ENCODE measurements at regions not wholly inside any gene's neighbourhood (a gene's known extent, or its start where the extent isn't known, plus 50 kb on each side); places are given as distances from the start of the nearest gene placed in this dataset.

- Histone ChIP-seq H3K27me3 (ENCODE audit: control insufficient read depth in 1 of 2, insufficient read depth in 2 of 2, low read length in 2 of 2) (no peaks in the 10 kb centered on the region), H3K9me3 (ENCODE audit: control insufficient read depth in 1 of 2, low read length in 2 of 2) (no peaks in the 10 kb centered on the region), H3K4me3 (ENCODE audit: low read depth in 1 of 2, low read length in 2 of 2) (peak overlapping the region in 1 of 2 donors; percentile 38), H3K27ac (ENCODE audit: low read depth, low read length) (no peak overlapping the region), H3K36me3 (ENCODE audit: control insufficient read depth in 1 of 2, insufficient read depth in 2 of 2, low read length in 2 of 2) (no peaks in the 10 kb centered on the region), H3K4me1 (ENCODE audit: control insufficient read depth in 1 of 2, insufficient read depth in 2 of 2, low read length in 2 of 2) (no peaks in the 10 kb centered on the region), H3K9ac (ENCODE audit: low read depth in 1 of 2, low read length in 2 of 2) (no peak overlapping the region)
Observed at GRCh38 chr11:122229481-122230384, 113.7 kb upstream of the BLID start.

GRCh38 chr11:122229078-122229477 is 113.1 kb upstream of the BLID start:
- no peak overlapping the region for H3K4me3 ChIP-seq (ENCODE audit: low read depth in 1 of 2, low read length in 2 of 2)
- H3K36me3 ChIP-seq (ENCODE audit: control insufficient read depth in 1 of 2, insufficient read depth in 2 of 2, low read length in 2 of 2) = no peaks in the 10 kb centered on the region
- no peaks in the 10 kb centered on the region for H3K4me1 ChIP-seq (ENCODE audit: control insufficient read depth in 1 of 2, insufficient read depth in 2 of 2, low read length in 2 of 2)
- H3K9ac ChIP-seq (ENCODE audit: low read depth in 1 of 2, low read length in 2 of 2) = no peak overlapping the region
- H3K27me3 ChIP-seq (ENCODE audit: control insufficient read depth in 1 of 2, insufficient read depth in 2 of 2, low read length in 2 of 2) = no peaks in the 10 kb centered on the region
- no peak overlapping the region for H3K27ac ChIP-seq (ENCODE audit: low read depth, low read length)
- H3K9me3 ChIP-seq (ENCODE audit: control insufficient read depth in 1 of 2, low read length in 2 of 2) = no peaks in the 10 kb centered on the region

- H3K4me1 ChIP-seq (ENCODE audit: control insufficient read depth in 1 of 2, insufficient read depth in 2 of 2, low read length in 2 of 2) = no peaks in the 10 kb centered on the region
- no peaks in the 10 kb centered on the region for H3K36me3 ChIP-seq (ENCODE audit: control insufficient read depth in 1 of 2, insufficient read depth in 2 of 2, low read length in 2 of 2)
- no peaks in the 10 kb centered on the region for H3K9me3 ChIP-seq (ENCODE audit: control insufficient read depth in 1 of 2, low read length in 2 of 2)
- H3K9ac ChIP-seq (ENCODE audit: low read depth in 1 of 2, low read length in 2 of 2) = no peak overlapping the region
- H3K27me3 ChIP-seq (ENCODE audit: control insufficient read depth in 1 of 2, insufficient read depth in 2 of 2, low read length in 2 of 2) = no peaks in the 10 kb centered on the region
- no peak overlapping the region for H3K27ac ChIP-seq (ENCODE audit: low read depth, low read length)
- no peak overlapping the region for H3K4me3 ChIP-seq (ENCODE audit: low read depth in 1 of 2, low read length in 2 of 2)
Observed at GRCh38 chr11:122226810-122227379, 110.9 kb upstream of the BLID start.

- no peak overlapping the region for H3K4me3 ChIP-seq (ENCODE audit: low read depth in 1 of 2, low read length in 2 of 2)
- no peaks in the 10 kb centered on the region for H3K36me3 ChIP-seq (ENCODE audit: control insufficient read depth in 1 of 2, insufficient read depth in 2 of 2, low read length in 2 of 2)
- no peak overlapping the region for H3K27ac ChIP-seq (ENCODE audit: low read depth, low read length)
- no peaks in the 10 kb centered on the region for H3K4me1 ChIP-seq (ENCODE audit: control insufficient read depth in 1 of 2, insufficient read depth in 2 of 2, low read length in 2 of 2)
- H3K9me3 ChIP-seq (ENCODE audit: control insufficient read depth in 1 of 2, low read length in 2 of 2) = no peaks in the 10 kb centered on the region
- no peaks in the 10 kb centered on the region for H3K27me3 ChIP-seq (ENCODE audit: control insufficient read depth in 1 of 2, insufficient read depth in 2 of 2, low read length in 2 of 2)
- no peak overlapping the region for H3K9ac ChIP-seq (ENCODE audit: low read depth in 1 of 2, low read length in 2 of 2)
Observed at GRCh38 chr11:122224867-122225266, 108.9 kb upstream of the BLID start.

GRCh38 chr11:122220321-122220720 is 104.3 kb upstream of the BLID start:
- no peaks in the 10 kb centered on the region for H3K4me1 ChIP-seq (ENCODE audit: control insufficient read depth in 1 of 2, insufficient read depth in 2 of 2, low read length in 2 of 2)
- H3K36me3 ChIP-seq (ENCODE audit: control insufficient read depth in 1 of 2, insufficient read depth in 2 of 2, low read length in 2 of 2) = no peaks in the 10 kb centered on the region
- H3K9ac ChIP-seq (ENCODE audit: low read depth in 1 of 2, low read length in 2 of 2) = no peak overlapping the region
- no peak overlapping the region for H3K4me3 ChIP-seq (ENCODE audit: low read depth in 1 of 2, low read length in 2 of 2)
- H3K27me3 ChIP-seq (ENCODE audit: control insufficient read depth in 1 of 2, insufficient read depth in 2 of 2, low read length in 2 of 2) = no peaks in the 10 kb centered on the region
- no peak overlapping the region for H3K27ac ChIP-seq (ENCODE audit: low read depth, low read length)
- no peaks in the 10 kb centered on the region for H3K9me3 ChIP-seq (ENCODE audit: control insufficient read depth in 1 of 2, low read length in 2 of 2)

GRCh38 chr11:122219791-122220190 is 103.8 kb upstream of the BLID start:
- Histone ChIP-seq H3K4me1 (ENCODE audit: control insufficient read depth in 1 of 2, insufficient read depth in 2 of 2, low read length in 2 of 2) (no peaks in the 10 kb centered on the region), H3K4me3 (ENCODE audit: low read depth in 1 of 2, low read length in 2 of 2) (no peak overlapping the region), H3K9me3 (ENCODE audit: control insufficient read depth in 1 of 2, low read length in 2 of 2) (no peaks in the 10 kb centered on the region), H3K27ac (ENCODE audit: low read depth, low read length) (no peak overlapping the region), H3K27me3 (ENCODE audit: control insufficient read depth in 1 of 2, insufficient read depth in 2 of 2, low read length in 2 of 2) (no peaks in the 10 kb centered on the region), H3K36me3 (ENCODE audit: control insufficient read depth in 1 of 2, insufficient read depth in 2 of 2, low read length in 2 of 2) (no peaks in the 10 kb centered on the region), H3K9ac (ENCODE audit: low read depth in 1 of 2, low read length in 2 of 2) (no peak overlapping the region)

- no peak overlapping the region for H3K27ac ChIP-seq (ENCODE audit: low read depth, low read length)
- H3K4me3 ChIP-seq (ENCODE audit: low read depth in 1 of 2, low read length in 2 of 2) = no peak overlapping the region
- H3K9ac ChIP-seq (ENCODE audit: low read depth in 1 of 2, low read length in 2 of 2) = no peak overlapping the region
- no peaks in the 10 kb centered on the region for H3K36me3 ChIP-seq (ENCODE audit: control insufficient read depth in 1 of 2, insufficient read depth in 2 of 2, low read length in 2 of 2)
- H3K27me3 ChIP-seq (ENCODE audit: control insufficient read depth in 1 of 2, insufficient read depth in 2 of 2, low read length in 2 of 2) = no peaks in the 10 kb centered on the region
- no peaks in the 10 kb centered on the region for H3K4me1 ChIP-seq (ENCODE audit: control insufficient read depth in 1 of 2, insufficient read depth in 2 of 2, low read length in 2 of 2)
- H3K9me3 ChIP-seq (ENCODE audit: control insufficient read depth in 1 of 2, low read length in 2 of 2) = no peaks in the 10 kb centered on the region
Observed at GRCh38 chr11:122215244-122215992, 99.4 kb upstream of the BLID start.

- Histone ChIP-seq H3K4me3 (ENCODE audit: low read depth in 1 of 2, low read length in 2 of 2) (no peak overlapping the region), H3K27ac (ENCODE audit: low read depth, low read length) (no peak overlapping the region), H3K36me3 (ENCODE audit: control insufficient read depth in 1 of 2, insufficient read depth in 2 of 2, low read length in 2 of 2) (no peaks in the 10 kb centered on the region), H3K4me1 (ENCODE audit: control insufficient read depth in 1 of 2, insufficient read depth in 2 of 2, low read length in 2 of 2) (no peaks in the 10 kb centered on the region), H3K9ac (ENCODE audit: low read depth in 1 of 2, low read length in 2 of 2) (no peak overlapping the region), H3K9me3 (ENCODE audit: control insufficient read depth in 1 of 2, low read length in 2 of 2) (no peaks in the 10 kb centered on the region), H3K27me3 (ENCODE audit: control insufficient read depth in 1 of 2, insufficient read depth in 2 of 2, low read length in 2 of 2) (no peaks in the 10 kb centered on the region)
Observed at GRCh38 chr11:122214567-122214966, 98.6 kb upstream of the BLID start.

- Histone ChIP-seq H3K27ac (ENCODE audit: low read depth, low read length) (no peak overlapping the region), H3K4me3 (ENCODE audit: low read depth in 1 of 2, low read length in 2 of 2) (no peak overlapping the region), H3K36me3 (ENCODE audit: control insufficient read depth in 1 of 2, insufficient read depth in 2 of 2, low read length in 2 of 2) (no peaks in the 10 kb centered on the region), H3K4me1 (ENCODE audit: control insufficient read depth in 1 of 2, insufficient read depth in 2 of 2, low read length in 2 of 2) (no peaks in the 10 kb centered on the region), H3K9me3 (ENCODE audit: control insufficient read depth in 1 of 2, low read length in 2 of 2) (no peaks in the 10 kb centered on the region), H3K27me3 (ENCODE audit: control insufficient read depth in 1 of 2, insufficient read depth in 2 of 2, low read length in 2 of 2) (no peaks in the 10 kb centered on the region), H3K9ac (ENCODE audit: low read depth in 1 of 2, low read length in 2 of 2) (no peak overlapping the region)
Observed at GRCh38 chr11:122214080-122214479, 98.1 kb upstream of the BLID start.

- no peaks in the 10 kb centered on the region for H3K36me3 ChIP-seq (ENCODE audit: control insufficient read depth in 1 of 2, insufficient read depth in 2 of 2, low read length in 2 of 2)
- no peak overlapping the region for H3K27ac ChIP-seq (ENCODE audit: low read depth, low read length)
- H3K9me3 ChIP-seq (ENCODE audit: control insufficient read depth in 1 of 2, low read length in 2 of 2) = no peaks in the 10 kb centered on the region
- no peak overlapping the region for H3K4me3 ChIP-seq (ENCODE audit: low read depth in 1 of 2, low read length in 2 of 2)
- no peaks in the 10 kb centered on the region for H3K4me1 ChIP-seq (ENCODE audit: control insufficient read depth in 1 of 2, insufficient read depth in 2 of 2, low read length in 2 of 2)
- no peak overlapping the region for H3K9ac ChIP-seq (ENCODE audit: low read depth in 1 of 2, low read length in 2 of 2)
- no peaks in the 10 kb centered on the region for H3K27me3 ChIP-seq (ENCODE audit: control insufficient read depth in 1 of 2, insufficient read depth in 2 of 2, low read length in 2 of 2)
Observed at GRCh38 chr11:122213171-122213570, 97.2 kb upstream of the BLID start.
